GM19438 (cell line): ENCODE measurements at regions not wholly inside any gene's neighbourhood (a gene's known extent, or its start where the extent isn't known, plus 50 kb on each side); places are given as distances from the start of the nearest gene placed in this dataset.

ENCODE experiments used
- ATAC-seq: cut with Tn5 transposase; IDR thresholded peaks from one replicate; pipeline ENCODE4 v1.9.1; 2021; ENCODE audit warnings: low read depth; ENCODE audit not compliant: unreplicated experiment

GRCh38 chr6:40011844-40012243 is 77.6 kb upstream of the MOCS1 start:
- ATAC-seq, result no peak

GRCh38 chr6:40000964-40001515 is 66.8 kb upstream of the MOCS1 start:
- no peak for ATAC-seq

DNA sequence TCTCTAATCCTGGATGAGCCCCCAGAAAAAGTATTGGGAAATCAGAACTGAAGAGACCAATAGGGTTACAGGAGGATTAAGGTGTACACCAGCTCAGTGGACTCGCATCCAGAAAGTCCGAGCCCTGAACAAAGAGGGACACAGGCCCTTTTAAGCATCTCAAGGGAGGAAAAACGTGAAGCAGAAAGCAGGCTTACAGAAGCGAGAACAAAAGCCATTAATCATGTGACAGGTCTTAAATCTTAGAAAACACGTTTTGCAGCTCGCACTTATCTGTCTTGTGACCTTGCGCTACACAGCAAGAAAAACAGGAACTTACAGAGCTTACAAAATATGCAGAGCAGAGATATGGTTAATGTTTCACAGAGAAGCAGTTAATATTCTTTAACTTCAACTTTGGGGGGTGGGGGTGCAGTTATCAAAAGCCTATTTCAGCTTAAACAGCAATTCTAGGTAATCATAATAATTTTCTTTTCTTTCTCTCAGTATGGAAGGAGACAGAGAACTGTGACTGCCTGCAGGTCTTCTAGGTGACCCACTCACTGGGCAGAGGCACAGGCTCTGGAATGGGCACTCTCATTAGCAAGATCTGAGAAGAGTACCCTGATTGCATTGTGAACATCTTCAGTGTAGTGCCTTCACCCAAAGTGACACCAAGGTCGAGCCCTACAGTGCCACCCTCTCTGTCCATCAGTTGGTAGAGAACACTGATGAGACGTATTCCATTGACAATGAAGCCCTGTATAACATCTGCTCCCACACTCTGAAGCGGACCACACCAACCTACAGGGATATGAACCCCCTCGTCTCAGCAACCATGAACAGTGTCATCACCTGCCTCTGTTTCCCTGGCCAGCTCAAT is 65.0 kb upstream of the MOCS1 start:
- no peak for ATAC-seq

DNA sequence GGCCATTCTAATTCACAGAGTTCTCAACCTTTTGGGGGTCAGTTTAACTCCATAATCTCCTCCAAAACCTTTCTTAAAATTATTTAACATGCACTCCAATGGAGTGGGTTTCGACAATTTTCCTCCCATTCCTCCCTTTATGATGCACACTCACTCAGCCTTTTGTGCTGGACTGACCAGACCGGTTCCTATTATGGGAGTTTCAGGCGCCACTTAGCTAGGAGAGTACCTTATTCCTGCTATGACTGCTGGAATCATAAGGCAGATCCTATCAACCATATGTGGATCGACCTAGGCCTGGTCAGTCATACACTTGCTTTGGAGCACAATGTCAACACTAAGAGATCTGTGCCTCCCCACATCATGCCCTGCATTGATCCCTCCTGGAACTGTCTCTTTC is 63.9 kb upstream of the MOCS1 start:
- ATAC-seq, result no peak

DNA sequence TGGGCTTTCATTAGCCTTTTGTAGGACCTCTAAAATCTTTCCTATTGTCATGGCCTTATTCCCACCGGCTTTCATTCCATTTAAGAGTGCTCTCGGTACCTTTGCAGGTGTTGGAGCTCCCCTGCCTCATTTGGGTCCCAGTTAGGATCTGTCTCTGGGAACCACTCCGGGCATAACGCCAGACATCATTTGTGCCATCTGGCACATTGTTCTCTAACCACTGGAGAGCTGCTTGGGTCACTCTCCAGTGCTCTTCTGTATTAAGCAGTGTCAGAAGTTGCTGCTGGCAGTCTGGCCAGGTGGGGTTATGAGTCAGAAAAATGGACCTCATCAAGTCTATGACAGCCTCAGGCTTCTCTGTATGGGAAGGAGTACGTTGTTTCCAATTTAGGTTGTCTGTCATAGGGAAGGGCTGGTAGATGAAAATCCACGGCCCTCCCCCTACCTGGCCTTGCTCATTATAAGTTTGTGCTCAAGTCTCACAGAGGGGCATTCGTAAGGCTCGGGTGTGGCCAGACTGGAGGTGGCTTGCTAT is 62.9 kb upstream of the MOCS1 start:
- no peak for ATAC-seq

DNA sequence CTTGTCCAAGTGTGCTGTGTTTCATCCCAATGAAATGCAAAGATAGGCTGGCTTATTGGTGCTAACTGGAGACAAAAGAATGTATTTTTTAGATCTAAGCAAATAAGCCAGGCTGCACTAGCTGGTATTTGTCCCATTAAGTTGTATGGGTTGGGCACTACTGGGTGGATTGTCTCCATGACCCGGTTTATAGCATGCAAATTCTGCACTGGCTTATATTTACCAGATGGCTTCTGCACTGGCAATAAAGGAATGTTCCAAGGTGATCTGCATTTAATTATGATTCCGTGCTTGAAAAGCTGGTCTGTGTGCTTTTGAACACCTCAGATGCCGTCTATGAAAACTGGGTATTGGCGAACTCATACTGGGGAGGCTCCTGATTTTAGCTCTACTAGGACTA is 61.4 kb upstream of the MOCS1 start:
- no peak for ATAC-seq

DNA sequence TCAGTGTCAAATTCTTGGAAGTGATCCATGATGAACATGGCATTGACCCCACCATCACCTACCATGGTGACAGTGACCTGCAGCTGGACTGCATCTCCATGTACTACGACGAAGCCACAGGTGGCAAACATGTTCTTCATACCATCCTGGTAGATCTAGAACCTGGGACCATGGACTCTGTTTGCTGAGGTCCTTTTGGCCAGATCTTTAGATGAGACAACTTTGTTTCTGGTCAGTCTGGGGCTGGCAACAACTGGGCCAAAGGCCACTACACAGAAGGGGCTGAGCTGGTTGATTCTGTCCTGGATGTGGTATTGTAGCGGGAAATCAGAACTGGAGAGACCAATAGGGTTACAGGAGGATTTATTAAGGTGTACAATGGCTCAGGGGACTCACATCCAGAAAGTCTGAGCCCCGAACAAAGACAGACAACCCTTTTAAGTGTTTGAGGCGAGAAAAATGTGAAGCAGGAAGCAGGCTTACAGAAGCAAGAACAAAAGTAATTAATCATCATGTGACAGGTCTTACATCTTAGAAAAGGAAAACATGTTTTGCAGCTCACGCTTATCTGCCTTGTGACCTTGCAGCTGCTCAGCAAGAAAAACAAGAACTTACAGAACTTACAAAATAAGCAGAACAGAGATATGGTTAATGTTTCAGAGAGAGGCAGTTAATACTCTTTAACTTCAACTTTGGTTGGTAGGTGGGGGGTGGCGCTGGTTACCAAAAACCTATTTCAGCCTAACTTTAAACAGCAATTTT is 58.8 kb upstream of the MOCS1 start:
- no peak for ATAC-seq
